ENCODE measurements at regions not wholly inside any gene's neighbourhood (a gene's known extent, or its start where the extent isn't known, plus 50 kb on each side); places are given as distances from the start of the nearest gene placed in this dataset.

GRCh38 chr12:116502141-116502725 lies 56.9 kb upstream of the MAP1LC3B2 start:
- Histone ChIP-seq H2AK9ac (replicated peaks; ENCODE audit: low read depth, low read length, poor library complexity) (no peak overlapping the region), H2AK5ac (ENCODE audit: low read depth, low read length) (no peak overlapping the region), H3K4ac (ENCODE audit: low read depth, low read length) (no peak overlapping the region), H4K91ac (ENCODE audit: insufficient read depth, low read depth, low read length) (no peak overlapping the region), H3K9ac (ENCODE audit: low read depth, low read length) (no peak overlapping the region), H3K4me2 (ENCODE audit: low read depth, low read length) (no peak overlapping the region), H3K4me3 (ENCODE audit: insufficient read depth, low read depth, low read length) (no peak overlapping the region), H4K5ac (ENCODE audit: low read depth, low read length) (no peak overlapping the region), H3K27ac (ENCODE audit: insufficient read depth, low read length) (no peak overlapping the region), H3K56ac (ENCODE audit: extremely low read depth, insufficient read depth, low read length) (no peak overlapping the region), H4K20me1 (ENCODE audit: insufficient read depth, low read length) (no peaks in the 10 kb centered on the region), H2BK20ac (ENCODE audit: low read depth, low read length) (no peak overlapping the region), H3K79me1 (ENCODE audit: low read depth in 1 of 2, low read length in 2 of 2) (no peaks in the 10 kb centered on the region), H2AFZ (replicated peaks; ENCODE audit: low read length, poor library complexity) (peak overlapping the region; percentile 36), H4K8ac (ENCODE audit: low read depth in 2 of 2, low read length in 2 of 2) (no peak overlapping the region), H3K23ac (ENCODE audit: low read depth, low read length) (no peak overlapping the region), H3K36me3 (ENCODE audit: control insufficient read depth, insufficient read depth, low read length) (no peaks in the 10 kb centered on the region), H3K4me1 (ENCODE audit: control insufficient read depth, insufficient read depth, low read length) (no peaks in the 10 kb centered on the region), H3K9me3 (ENCODE audit: control insufficient read depth, insufficient read depth, low read length) (no peaks in the 10 kb centered on the region), H2BK15ac (ENCODE audit: low read depth, low read length) (no peak overlapping the region), H3K18ac (ENCODE audit: low read depth, low read length) (no peak overlapping the region), H2BK120ac (ENCODE audit: low read depth, low read length) (no peak overlapping the region), H2BK5ac (ENCODE audit: low read depth, low read length, poor library complexity, severe bottlenecking) (no peak overlapping the region), H3K14ac (replicated peaks; ENCODE audit: low read depth, low read length) (no peak overlapping the region), H3K9me1 (ENCODE audit: insufficient read depth, low read length) (no peaks in the 10 kb centered on the region), H3K27me3 (ENCODE audit: control insufficient read depth, insufficient read depth, low read length) (no peaks in the 10 kb centered on the region)
- ChIA-PET POLR2A (ENCODE audit: unreplicated experiment) (no interaction called here), CTCF (interaction anchor here (0.6 kb wide), 1 partner anchor 124 kb away, joined by 3 read pairs; no protein-coding TSS in a partner anchor)
- dilution Hi-C loops (cut with HindIII; ENCODE audit: low sequenced_read_pairs, unreplicated experiment): no loop called here
- 35% methylated on average over 4 of the region's 14 CpGs; no CpG with 5 or more reads in 1 of the 2 experiments for WGBS, 2 experiments (ENCODE audit: extremely low coverage in 2 of 2, insufficient read length in 1 of 2)
- no peak for ATAC-seq (ENCODE audit: low read depth)
- BruUV-seq (replicated peaks): no TSS peak
- TF ChIP-seq SMC3 (IDR thresholded peaks at IDR 0.05; ENCODE audit: low read depth, low read length) (no peak), CTCF (conservative IDR thresholded peaks at IDR 0.05; ENCODE audit: low read depth, low read length) (no peak), BHLHE40 (IDR thresholded peaks at IDR 0.05; ENCODE audit: low read depth, low read length) (no peak), USF2 (IDR thresholded peaks at IDR 0.05; ENCODE audit: low read depth, low read length) (no peak), NFE2L2 (IDR thresholded peaks at IDR 0.05; ENCODE audit: low read depth, low read length) (no peak), FOS (IDR thresholded peaks at IDR 0.05; ENCODE audit: low read depth, low read length) (no peak), MXI1 (IDR thresholded peaks at IDR 0.05; ENCODE audit: borderline replicate concordance, low read depth, low read length) (no peak), POLR2A (IDR thresholded peaks at IDR 0.05; ENCODE audit: low read depth, low read length) (no peak), RFX5 (IDR thresholded peaks at IDR 0.05; ENCODE audit: low read depth, low read length) (no peak), CEBPB (IDR thresholded peaks at IDR 0.05; ENCODE audit: low read depth, low read length) (no peak), RAD21 (IDR thresholded peaks at IDR 0.05; ENCODE audit: low read length) (no peak)
- TF ChIP-seq, protein P1, sequence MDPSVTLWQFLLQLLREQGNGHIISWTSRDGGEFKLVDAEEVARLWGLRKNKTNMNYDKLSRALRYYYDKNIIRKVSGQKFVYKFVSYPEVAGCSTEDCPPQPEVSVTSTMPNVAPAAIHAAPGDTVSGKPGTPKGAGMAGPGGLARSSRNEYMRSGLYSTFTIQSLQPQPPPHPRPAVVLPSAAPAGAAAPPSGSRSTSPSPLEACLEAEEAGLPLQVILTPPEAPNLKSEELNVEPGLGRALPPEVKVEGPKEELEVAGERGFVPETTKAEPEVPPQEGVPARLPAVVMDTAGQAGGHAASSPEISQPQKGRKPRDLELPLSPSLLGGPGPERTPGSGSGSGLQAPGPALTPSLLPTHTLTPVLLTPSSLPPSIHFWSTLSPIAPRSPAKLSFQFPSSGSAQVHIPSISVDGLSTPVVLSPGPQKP (IDR thresholded peaks at IDR 0.05; ENCODE audit: borderline replicate concordance, low read depth, low read length): no peak
- no peak for DNase-seq
- in situ Hi-C loops (cut with MboI; ENCODE audit: low sequenced_read_pairs): no loop called here
- intact Hi-C loops (cut with micrococcal nuclease): no loop called here

All from IMR-90 (cell line).